Spleen (tissue), 11 donors: ENCODE measurements at regions not wholly inside any gene's neighbourhood (a gene's known extent, or its start where the extent isn't known, plus 50 kb on each side); places are given as distances from the start of the nearest gene placed in this dataset.

Experiments
- DNase-seq: peaks from one replicate; pipeline ENCODE4 v3.0.0-alpha.2; 2020
- H3K27ac ChIP-seq, 8 donors: fragments of 200-600 bp; sonication (generic) in 7 of 8; 1 replicate in 4 of 8; 2 replicates in 4 of 8; pipeline versions ENCODE4 v1.5.0 to v1.8.0; 2016 to 2021; ENCODE audit warnings: inconsistent platforms in 4 of 8, mild to moderate bottlenecking in 4 of 8, moderate library complexity in 1 of 8
- H3K27me3 ChIP-seq, 7 donors: fragments of 200-600 bp; sonication (generic) in 6 of 7; replicated peaks in 1 of 7; 1 replicate in 4 of 7; 2 replicates in 3 of 7; pipeline versions ENCODE4 v1.5.0 to v1.8.0; 2016 to 2021; ENCODE audit warnings: inconsistent platforms in 3 of 7, mild to moderate bottlenecking in 1 of 7
- H3K36me3 ChIP-seq, 6 donors: fragments of 200-600 bp; sonication (generic) in 5 of 6; 1 replicate in 4 of 6; 2 replicates in 2 of 6; pipeline versions ENCODE4 v1.5.0 to v1.8.0; 2016 to 2021; ENCODE audit warnings: inconsistent platforms in 2 of 6
- H3K4me1 ChIP-seq, 6 donors: fragments of 200-600 bp; sonication (generic) in 5 of 6; 1 replicate in 3 of 6; 2 replicates in 3 of 6; pipeline versions ENCODE4 v1.5.0 to v1.8.0; 2016 to 2021; ENCODE audit warnings: inconsistent platforms in 3 of 6
- H3K4me3 ChIP-seq, 8 donors: fragments of 200-600 bp; sonication (generic) in 7 of 8; 1 replicate in 4 of 8; 2 replicates in 4 of 8; pipeline versions ENCODE4 v1.5.0 to v1.8.0; 2016 to 2021; ENCODE audit warnings: inconsistent platforms in 4 of 8, mild to moderate bottlenecking in 4 of 8, moderate library complexity in 2 of 8
- H3K9me3 ChIP-seq, 8 donors: fragments of 200-600 bp; sonication (generic) in 7 of 8; 1 replicate in 4 of 8; 2 replicates in 4 of 8; pipeline versions ENCODE4 v1.5.0 to v1.8.0; 2016 to 2021; ENCODE audit warnings: inconsistent platforms in 4 of 8
- POLR2A ChIP-seq, 3 donors: fragments of 450-650 bp; IDR thresholded peaks; one replicate each; pipeline ENCODE4 v1.5.1; 2017; ENCODE audit warnings: antibody characterized with exemption in 3 of 3, mild to moderate bottlenecking in 1 of 3
- POLR2AphosphoS5 ChIP-seq, 3 donors: sonication (generic); formaldehyde crosslinking; IDR thresholded peaks; one replicate each; pipeline ENCODE4 v1.5.1; 2017; ENCODE audit warnings: antibody characterized with exemption in 3 of 3
- WGBS, 5 donors: extraction: QIAGEN DNeasy Blood & Tissue Kit in 3 of 5; methylation state at CpG; one replicate each; pipeline versions ENCODE4 v1.1.5 to v1.1.7; 2013 to 2018; 5-methylcytosine and 5-hydroxymethylcytosine counted together
- intact Hi-C: fragments of 100-400 bp; cut with DNase I; formaldehyde crosslinking; loops from one replicate; pipeline ENCODE4 v1.15.0; 2023; ENCODE audit warnings: low total_unique reads
- TF ChIP-seq, protein P1 (sequence below), 11 experiments: fragments of 200-600 bp in 7 of 11; fragments of 450-650 bp in 4 of 11; sonication (generic) in 4 of 11; IDR thresholded peaks in 8 of 11; conservative IDR thresholded peaks in 3 of 11; 1 replicate in 7 of 11; 2 replicates in 4 of 11; pipeline versions ENCODE4 v1.4.0 to v1.8.0; 2016 to 2021; ENCODE audit warnings: antibody characterized with exemption in 11 of 11, inconsistent platforms in 4 of 11, mild to moderate bottlenecking in 1 of 11
- donor health status: healthy with polysubstance abuse.
- donor health status: DM: no; HTN: no; CAD: no; lungs with moderate emphysema.
- donor health status: DM: no; HTN: no; CAD: no.
- donor health status: Bipolar disorder and iron deficiency.
- donor health status: healthy.
- donor health status: DM: no; HTN: no; CAD: no.
- donor health status: DM: yes; HTN: yes; CAD: no.

DNA sequence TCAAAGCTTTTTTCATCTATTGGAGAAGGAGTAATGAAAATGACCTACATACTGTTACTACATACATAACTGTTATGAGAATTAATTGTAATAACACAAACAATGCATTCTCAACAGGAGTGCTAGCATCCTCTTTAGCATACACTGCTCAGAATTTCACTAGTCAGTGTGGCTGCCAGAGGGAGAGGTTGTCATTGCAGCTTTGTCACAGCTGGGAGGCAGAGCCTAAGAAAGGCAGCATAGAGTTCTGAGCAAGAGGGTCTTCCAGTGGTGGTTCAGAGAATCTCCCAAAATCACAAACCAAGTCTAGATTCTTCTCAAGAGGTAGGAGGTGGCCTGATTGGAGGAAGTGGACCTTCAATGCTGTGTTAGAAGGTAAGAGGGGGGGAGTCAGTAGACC lies 286.7 kb upstream of the CYRIA start:
- Histone ChIP-seq H3K36me3 (no peaks in the 10 kb centered on the region), H3K27me3 (no peaks in the 10 kb centered on the region), H3K4me1 (no peaks in the 10 kb centered on the region), H3K27ac (no peak overlapping the region), H3K4me3 (no peak overlapping the region), H3K9me3 (no peaks in the 10 kb centered on the region)
- no peak for TF ChIP-seq POLR2A (IDR thresholded peaks at IDR 0.05)
- no peak for TF ChIP-seq POLR2AphosphoS5 (IDR thresholded peaks at IDR 0.05)
- TF ChIP-seq, protein P1, sequence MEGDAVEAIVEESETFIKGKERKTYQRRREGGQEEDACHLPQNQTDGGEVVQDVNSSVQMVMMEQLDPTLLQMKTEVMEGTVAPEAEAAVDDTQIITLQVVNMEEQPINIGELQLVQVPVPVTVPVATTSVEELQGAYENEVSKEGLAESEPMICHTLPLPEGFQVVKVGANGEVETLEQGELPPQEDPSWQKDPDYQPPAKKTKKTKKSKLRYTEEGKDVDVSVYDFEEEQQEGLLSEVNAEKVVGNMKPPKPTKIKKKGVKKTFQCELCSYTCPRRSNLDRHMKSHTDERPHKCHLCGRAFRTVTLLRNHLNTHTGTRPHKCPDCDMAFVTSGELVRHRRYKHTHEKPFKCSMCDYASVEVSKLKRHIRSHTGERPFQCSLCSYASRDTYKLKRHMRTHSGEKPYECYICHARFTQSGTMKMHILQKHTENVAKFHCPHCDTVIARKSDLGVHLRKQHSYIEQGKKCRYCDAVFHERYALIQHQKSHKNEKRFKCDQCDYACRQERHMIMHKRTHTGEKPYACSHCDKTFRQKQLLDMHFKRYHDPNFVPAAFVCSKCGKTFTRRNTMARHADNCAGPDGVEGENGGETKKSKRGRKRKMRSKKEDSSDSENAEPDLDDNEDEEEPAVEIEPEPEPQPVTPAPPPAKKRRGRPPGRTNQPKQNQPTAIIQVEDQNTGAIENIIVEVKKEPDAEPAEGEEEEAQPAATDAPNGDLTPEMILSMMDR (IDR thresholded peaks at IDR 0.05 in 8 of 11, conservative IDR thresholded peaks at IDR 0.05 in 3 of 11) = no peak
- intact Hi-C loops = no loop called here
- DNase-seq = no peak

DNA sequence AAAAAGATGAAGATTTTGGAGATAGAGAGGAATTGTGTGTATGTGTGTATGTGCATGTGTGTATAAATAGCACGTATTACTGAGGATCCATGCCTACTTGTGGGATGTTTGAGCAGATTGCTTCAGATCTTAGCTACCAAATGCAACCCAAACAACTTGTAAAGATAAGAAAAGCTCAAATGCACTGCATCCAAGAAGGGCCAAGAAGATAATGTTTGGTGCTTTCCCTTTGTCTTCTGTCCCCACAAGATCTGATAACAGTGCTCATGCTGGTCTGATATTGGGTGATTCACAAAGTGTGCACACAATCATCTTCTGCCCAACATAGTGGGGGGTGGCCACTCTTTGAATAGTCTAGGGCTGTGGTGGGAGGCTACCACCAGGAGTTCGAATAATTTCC lies 284.8 kb upstream of the CYRIA start:
- no peak overlapping the region for H3K4me3 ChIP-seq
- TF ChIP-seq POLR2AphosphoS5 (IDR thresholded peaks at IDR 0.05) (no peak), POLR2A (IDR thresholded peaks at IDR 0.05) (no peak)
- TF ChIP-seq, protein P1 (IDR thresholded peaks at IDR 0.05 in 8 of 11, conservative IDR thresholded peaks at IDR 0.05 in 3 of 11) = no peak
- H3K4me1 ChIP-seq = no peaks in the 10 kb centered on the region
- H3K27me3 ChIP-seq = no peaks in the 10 kb centered on the region
- H3K36me3 ChIP-seq = no peaks in the 10 kb centered on the region
- H3K9me3 ChIP-seq = no peaks in the 10 kb centered on the region
- 74 to 79% (median 75%) methylated on average over 2 of the region's 2 CpGs for WGBS, 5 donors
- no peak for DNase-seq
- no peak overlapping the region for H3K27ac ChIP-seq
- intact Hi-C loops = no loop called here

DNA sequence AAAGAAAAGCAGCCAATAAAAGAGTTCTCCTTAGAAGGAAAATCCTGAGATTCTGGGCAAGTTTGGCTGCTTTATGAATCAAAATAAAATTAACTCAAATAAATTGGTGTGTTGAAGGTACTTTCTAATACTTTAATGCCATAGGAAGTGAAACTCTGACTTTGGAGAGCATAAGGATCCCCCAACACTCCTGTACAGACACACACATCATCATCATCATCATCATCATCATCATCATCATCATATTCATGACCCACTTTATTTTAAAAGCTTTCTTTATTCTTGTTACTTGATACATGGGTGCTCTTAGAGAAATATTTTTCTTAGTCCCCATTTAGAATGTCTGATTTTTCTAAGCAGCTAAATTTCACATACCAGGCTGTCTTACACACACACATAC lies 283.1 kb upstream of the CYRIA start:
- no peak overlapping the region for H3K27ac ChIP-seq
- H3K4me1 ChIP-seq = no peaks in the 10 kb centered on the region
- H3K36me3 ChIP-seq = no peaks in the 10 kb centered on the region
- no peaks in the 10 kb centered on the region for H3K9me3 ChIP-seq
- H3K27me3 ChIP-seq = no peaks in the 10 kb centered on the region
- intact Hi-C loops = no loop called here
- DNase-seq = no peak
- no peak overlapping the region for H3K4me3 ChIP-seq
- TF ChIP-seq POLR2AphosphoS5 (IDR thresholded peaks at IDR 0.05) = no peak
- TF ChIP-seq, protein P1 (IDR thresholded peaks at IDR 0.05 in 8 of 11, conservative IDR thresholded peaks at IDR 0.05 in 3 of 11) = no peak

DNA sequence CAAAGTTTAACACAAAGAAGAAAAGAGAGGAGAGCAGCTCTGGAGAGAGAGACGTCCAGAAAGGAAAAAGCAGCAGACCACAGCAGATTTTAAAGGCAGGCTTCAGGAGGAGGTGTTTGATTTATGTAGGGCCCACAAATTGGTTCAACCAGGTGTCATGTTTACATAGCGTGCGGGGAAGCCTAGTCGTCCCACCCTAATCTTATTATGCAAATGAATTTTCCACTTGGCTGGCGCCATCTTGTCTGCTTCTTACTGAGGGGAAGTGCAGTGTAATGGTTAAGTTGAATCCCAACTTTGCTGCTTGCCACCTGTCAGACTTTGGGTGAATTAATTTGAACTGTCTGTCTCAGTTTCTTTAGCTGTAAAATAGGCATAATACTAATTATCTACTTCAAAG lies 282.4 kb upstream of the CYRIA start:
- Histone ChIP-seq H3K27me3 (no peaks in the 10 kb centered on the region), H3K9me3 (no peaks in the 10 kb centered on the region), H3K27ac (no peak overlapping the region), H3K36me3 (no peaks in the 10 kb centered on the region), H3K4me3 (no peak overlapping the region), H3K4me1 (no peaks in the 10 kb centered on the region)
- intact Hi-C loops = no loop called here
- DNase-seq = no peak
- 64 to 89% (median 76%) methylated on average over 5 of the region's 5 CpGs for WGBS, 5 donors
- TF ChIP-seq, protein P1 (IDR thresholded peaks at IDR 0.05 in 8 of 11, conservative IDR thresholded peaks at IDR 0.05 in 3 of 11) = no peak
- TF ChIP-seq POLR2A (IDR thresholded peaks at IDR 0.05) (no peak), POLR2AphosphoS5 (IDR thresholded peaks at IDR 0.05) (no peak)
